ENCODE measurements at regions not wholly inside any gene's neighbourhood (a gene's known extent, or its start where the extent isn't known, plus 50 kb on each side); places are given as distances from the start of the nearest gene placed in this dataset.
"Not testable (repeated sequence)": the region's sequence is repeated elsewhere in the genome, so short reads cannot be mapped to it uniquely, and the experiment has no call there.

GRCh38 chr9:106467113-106467864 lies 395.7 kb upstream of the ZNF462 start:
- no peak for DNase-seq

- no peak for DNase-seq
These were observed 395.2 kb upstream of the ZNF462 start for GRCh38 chr9:106467865-106468164.

GRCh38 chr9:106468431-106468830 lies 394.5 kb upstream of the ZNF462 start:
- DNase-seq: no peak

- no peak for DNase-seq
These were observed 384.7 kb upstream of the ZNF462 start for GRCh38 chr9:106478312-106478711.

- no peak for DNase-seq
These were observed 384.2 kb upstream of the ZNF462 start for GRCh38 chr9:106478727-106479126.

- DNase-seq: no peak
These were observed 383.3 kb upstream of the ZNF462 start for GRCh38 chr9:106479679-106480078.

GRCh38 chr9:106481013-106481609 lies 381.9 kb upstream of the ZNF462 start:
- DNase-seq: no peak

GRCh38 chr9:106482733-106483132 lies 380.2 kb upstream of the ZNF462 start:
- no peak for DNase-seq

- DNase-seq: no peak
These were observed 376.3 kb upstream of the ZNF462 start for GRCh38 chr9:106486685-106487084.

GRCh38 chr9:106487266-106487665 lies 375.7 kb upstream of the ZNF462 start:
- DNase-seq: no peak

- not testable (repeated sequence) for DNase-seq
These were observed 370.8 kb upstream of the ZNF462 start for GRCh38 chr9:106492126-106492525.

GRCh38 chr9:106500171-106500570 lies 362.8 kb upstream of the ZNF462 start:
- DNase-seq: no peak

- DNase-seq: not testable (repeated sequence)
These were observed 361.8 kb upstream of the ZNF462 start for GRCh38 chr9:106501210-106501609.

GRCh38 chr9:106502930-106503329 lies 360.0 kb upstream of the ZNF462 start:
- DNase-seq: no peak

- DNase-seq: no peak
These were observed 359.2 kb upstream of the ZNF462 start for GRCh38 chr9:106503759-106504158.

- no peak for DNase-seq
These were observed 336.2 kb upstream of the ZNF462 start for GRCh38 chr9:106526716-106527204.

- no peak for DNase-seq
These were observed 334.8 kb upstream of the ZNF462 start for GRCh38 chr9:106528158-106528557.

- no peak for DNase-seq
These were observed 333.4 kb upstream of the ZNF462 start for GRCh38 chr9:106529616-106530015.

GRCh38 chr9:106531491-106531890 lies 331.5 kb upstream of the ZNF462 start:
- no peak for DNase-seq

GRCh38 chr9:106532306-106533015 lies 330.5 kb upstream of the ZNF462 start:
- no peak for DNase-seq

GRCh38 chr9:106534800-106535199 lies 328.2 kb upstream of the ZNF462 start:
- DNase-seq: no peak

GRCh38 chr9:106535439-106535838 lies 327.5 kb upstream of the ZNF462 start:
- no peak for DNase-seq

GRCh38 chr9:106557996-106558667 lies 304.8 kb upstream of the ZNF462 start:
- DNase-seq: no peak
